Stromal cell of bone marrow (primary cell): ENCODE measurements at regions not wholly inside any gene's neighbourhood (a gene's known extent, or its start where the extent isn't known, plus 50 kb on each side); places are given as distances from the start of the nearest gene placed in this dataset.
"Not testable (repeated sequence)": the region's sequence is repeated elsewhere in the genome, so short reads cannot be mapped to it uniquely, and the experiment has no call there.

ENCODE experiments used
- DNase-seq: peaks from one replicate; pipeline ENCODE4 v3.0.0-alpha.2; 2012; ENCODE audit warnings: low read depth

DNA sequence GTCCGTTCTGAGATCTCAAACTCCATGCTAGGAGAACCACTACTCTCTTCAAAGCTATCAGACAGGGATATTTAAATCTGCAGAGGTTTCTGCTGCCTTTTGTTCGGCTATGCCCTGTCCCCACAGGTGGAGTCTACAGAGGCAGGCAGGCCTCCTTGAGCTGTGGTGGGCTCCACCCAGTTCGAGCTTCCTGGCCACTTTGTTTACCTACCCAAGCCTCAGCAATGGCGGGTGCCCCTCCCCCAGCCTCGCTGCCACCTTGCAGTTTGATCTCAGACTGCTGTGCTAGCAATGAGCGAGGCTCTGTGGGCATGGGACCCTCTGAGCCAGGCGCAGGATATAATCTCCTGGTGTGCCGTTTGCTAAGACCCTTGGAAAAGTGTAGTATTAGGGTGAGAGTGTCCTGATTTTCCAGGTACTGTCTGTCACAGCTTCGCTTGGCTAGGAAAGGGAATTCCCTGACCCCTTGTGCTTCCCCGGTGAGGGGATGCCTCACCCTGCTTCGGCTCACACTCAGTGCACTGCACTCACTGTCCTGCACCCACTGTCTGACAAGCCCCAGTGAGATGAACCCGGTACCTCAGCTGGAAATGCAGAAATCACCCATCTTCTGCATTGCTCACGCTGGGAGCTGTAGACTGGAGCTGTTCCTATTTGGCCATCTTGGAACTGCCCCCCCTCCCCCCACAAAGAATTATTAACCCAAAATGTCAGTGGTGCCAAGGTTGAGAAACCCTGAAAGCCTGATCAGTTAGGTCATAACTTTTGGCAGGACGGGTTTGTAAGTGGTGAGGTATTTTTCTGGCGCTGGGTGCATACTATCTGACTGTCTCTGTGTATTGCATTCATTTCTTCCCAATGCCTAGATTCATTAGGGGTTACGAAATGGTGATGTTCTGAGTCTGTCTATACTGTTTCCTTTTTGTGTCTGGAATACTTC is 181.4 kb downstream of the TEX29 start:
- not testable (repeated sequence) for DNase-seq

GRCh38 chr13:111502957-111503356 is 182.5 kb downstream of the TEX29 start:
- DNase-seq: no peak

GRCh38 chr13:111503376-111503775 is 182.9 kb downstream of the TEX29 start:
- no peak for DNase-seq

GRCh38 chr13:111503905-111504695 is 183.7 kb downstream of the TEX29 start:
- no peak for DNase-seq

DNA sequence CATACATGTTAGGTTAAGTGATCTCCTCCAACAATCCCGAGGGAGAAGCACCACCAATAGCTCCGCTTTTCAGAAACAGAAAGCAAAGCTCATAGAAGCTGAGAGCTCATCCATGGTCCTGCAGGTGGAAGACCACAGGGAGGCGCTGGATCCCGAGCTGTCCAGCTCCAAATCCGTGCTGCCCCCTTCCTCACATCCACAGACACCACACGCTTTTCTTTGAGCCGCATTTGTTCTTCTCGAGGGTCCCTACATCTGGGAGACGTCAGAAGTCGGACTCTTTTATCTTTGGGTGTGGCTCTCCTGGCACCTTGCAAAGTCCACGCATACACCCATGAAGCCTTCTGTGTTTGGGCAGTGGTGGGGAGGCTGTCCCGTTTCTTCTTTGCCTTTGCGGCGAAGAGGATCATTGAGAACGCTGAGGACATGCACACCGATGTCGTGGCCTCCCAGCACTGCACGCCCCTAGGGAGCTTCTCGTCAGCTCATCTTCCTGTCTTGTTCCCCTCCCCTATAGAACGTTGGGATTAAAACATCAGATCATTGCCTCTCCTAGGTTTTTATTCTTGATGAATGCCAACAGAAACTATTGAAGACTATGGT is 184.8 kb downstream of the TEX29 start:
- DNase-seq: no peak

- no peak for DNase-seq
Observed at GRCh38 chr13:111506125-111506524, 185.7 kb downstream of the TEX29 start.

DNA sequence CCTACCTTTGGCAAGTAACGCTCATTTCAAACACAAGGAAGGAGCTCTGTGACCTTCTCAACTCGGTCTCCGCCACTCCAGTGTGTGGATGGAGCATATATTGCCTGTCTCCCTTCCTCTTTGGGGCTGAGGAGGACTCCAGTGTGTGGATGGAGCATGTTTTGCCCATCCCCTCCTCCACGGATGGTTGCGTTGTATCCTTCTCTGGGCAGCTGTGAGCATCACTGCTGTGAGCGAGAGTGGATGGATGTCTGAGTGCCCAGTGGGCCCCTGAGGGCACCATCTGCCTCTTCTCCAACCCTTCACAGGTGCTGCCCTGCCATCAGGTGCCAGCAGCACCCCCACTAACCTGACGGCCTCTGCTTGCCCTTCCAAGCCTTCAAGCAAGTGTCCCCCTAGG is 186.2 kb downstream of the TEX29 start:
- DNase-seq: no peak

DNA sequence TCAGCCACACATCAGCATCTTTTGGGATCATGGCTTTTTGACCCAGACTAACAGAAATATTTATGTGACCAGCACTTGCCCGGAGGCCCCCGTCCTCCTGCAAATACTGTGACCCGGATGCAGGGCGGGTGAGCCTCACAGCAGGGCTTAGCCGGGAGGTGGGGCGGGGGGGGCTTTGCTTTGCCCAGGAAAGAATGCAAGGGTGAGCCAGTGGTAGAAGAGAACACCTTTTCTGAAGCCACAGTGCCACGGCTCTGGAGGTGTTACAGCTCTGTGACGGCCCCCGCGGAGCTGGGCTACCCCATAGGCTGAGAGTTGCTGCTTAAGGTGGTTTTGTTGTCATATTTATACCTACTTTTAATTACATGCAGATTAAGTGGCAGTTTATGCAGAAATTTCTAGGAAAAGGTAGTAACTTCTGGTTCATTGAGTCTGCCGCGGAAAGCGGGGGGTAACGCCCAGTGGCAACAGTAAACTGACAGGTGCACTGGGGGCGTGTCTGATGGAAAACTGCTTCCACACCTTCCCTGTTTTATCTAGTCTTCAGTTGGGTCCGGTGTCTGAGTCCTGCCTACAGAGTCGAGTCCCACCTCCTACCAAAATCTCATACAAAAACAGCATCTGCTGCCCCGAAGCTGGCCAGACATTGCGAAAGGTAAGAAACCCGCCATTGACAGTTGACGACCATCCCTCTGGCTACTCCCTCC is 187.9 kb downstream of the TEX29 start:
- DNase-seq: no peak

DNA sequence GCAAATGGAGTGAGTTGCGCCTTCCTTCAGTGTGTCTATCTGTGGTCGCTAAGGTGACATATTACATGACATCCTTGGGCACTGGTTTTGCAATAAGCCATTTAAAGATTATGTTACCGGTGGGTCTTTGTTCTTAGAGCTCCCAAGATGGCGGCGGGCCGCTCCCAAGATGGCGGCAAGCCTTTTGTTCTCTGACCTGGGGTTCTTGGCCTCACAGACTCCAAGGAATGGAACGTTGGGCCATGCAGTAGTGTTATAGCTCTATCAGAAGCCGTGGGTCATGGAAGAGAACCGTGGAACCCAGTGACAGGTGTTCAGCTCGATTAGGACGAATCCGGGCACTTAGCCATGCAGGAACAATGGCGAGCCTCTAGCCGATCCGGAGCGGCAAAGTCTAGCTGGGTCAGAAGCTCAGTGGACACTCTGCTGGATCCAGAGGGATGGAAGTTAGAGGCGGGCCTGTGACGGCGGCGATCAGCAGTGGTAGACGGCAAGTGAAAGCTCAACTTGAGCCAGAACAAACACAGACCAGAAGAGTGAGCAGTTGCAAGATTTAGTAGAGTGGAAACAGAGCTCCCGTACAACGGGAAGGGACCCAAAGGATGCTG is 188.6 kb downstream of the TEX29 start:
- no peak for DNase-seq

DNA sequence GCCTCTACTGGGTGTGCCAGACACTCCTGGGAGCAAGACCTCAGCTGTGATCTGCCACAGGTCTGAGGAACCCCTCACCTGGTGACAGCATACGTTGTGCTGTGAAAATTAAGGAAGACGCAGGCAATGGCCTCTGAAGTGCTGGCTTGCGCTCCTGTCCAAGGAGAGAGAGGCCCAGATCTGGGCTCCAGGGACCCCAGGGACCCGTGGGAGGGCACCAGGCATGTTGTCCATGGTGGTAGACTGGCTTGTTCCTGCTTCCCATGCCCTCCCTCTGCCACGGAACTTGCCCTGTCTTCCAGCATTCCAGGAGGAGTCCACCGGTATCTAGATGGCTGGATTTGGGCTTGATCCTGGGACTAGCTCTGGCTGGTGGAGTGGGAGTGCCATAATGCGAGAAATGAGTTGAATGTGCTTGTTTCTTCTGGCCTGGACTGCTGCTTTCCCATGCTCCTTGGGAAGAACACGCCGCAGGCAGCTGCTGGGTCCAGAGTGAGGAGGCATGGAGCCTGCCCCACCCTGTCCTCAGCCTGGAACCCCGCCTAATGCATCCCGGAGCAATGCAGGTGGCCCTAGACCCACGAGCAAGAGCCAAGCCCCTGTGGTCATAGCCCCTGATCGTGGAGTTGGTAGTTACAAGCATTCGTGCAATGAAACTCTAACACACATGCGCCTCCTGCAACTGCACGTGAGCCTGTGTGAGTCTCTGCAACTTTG is 190.2 kb downstream of the TEX29 start:
- DNase-seq: no peak

DNA sequence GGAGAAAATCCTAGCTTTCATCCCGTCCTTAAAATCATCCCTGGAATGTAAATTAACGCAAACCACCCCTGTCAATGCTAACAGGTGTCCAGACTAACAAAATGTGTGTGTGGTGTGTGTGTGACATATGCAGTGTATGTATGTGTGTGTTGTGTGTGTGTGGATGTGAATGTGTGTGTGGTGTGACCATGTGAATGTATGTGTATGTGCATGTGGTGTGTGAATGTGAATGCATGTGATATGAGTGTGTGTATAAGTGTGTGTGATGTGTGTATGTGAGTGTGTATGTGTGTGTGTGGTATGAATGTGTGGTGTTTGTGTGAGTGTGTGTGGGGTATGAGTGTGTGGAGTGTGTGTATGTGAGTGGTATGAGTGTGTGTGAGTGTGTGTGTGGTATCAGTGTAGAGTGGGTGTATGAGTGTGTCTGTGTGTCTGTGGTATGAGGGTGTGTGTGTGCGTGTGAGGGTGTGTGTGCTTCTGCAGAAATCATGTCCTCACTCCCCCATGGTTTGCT is 190.8 kb downstream of the TEX29 start:
- DNase-seq: no peak

GRCh38 chr13:111511805-111512504 is 191.5 kb downstream of the TEX29 start:
- no peak for DNase-seq

DNA sequence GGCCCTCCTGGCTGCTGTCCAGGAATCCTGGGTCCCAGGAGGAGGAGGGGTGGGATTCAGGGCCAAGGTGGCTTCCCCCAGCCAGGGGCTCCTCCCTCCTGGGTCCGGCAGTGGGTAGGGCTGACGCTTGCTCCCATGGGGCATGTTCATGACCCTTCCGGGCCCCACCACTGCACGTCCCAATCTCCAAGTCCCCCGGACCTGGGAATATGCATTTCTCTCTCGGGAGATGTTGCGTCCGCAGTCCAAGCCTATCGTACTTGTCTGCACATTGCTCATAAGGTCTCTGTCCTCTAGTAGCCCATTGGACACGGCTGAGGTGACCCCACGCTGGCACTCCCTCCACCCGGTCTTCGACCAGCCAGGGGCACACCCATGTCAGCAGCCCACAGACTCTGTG is 192.3 kb downstream of the TEX29 start:
- DNase-seq: no peak

DNA sequence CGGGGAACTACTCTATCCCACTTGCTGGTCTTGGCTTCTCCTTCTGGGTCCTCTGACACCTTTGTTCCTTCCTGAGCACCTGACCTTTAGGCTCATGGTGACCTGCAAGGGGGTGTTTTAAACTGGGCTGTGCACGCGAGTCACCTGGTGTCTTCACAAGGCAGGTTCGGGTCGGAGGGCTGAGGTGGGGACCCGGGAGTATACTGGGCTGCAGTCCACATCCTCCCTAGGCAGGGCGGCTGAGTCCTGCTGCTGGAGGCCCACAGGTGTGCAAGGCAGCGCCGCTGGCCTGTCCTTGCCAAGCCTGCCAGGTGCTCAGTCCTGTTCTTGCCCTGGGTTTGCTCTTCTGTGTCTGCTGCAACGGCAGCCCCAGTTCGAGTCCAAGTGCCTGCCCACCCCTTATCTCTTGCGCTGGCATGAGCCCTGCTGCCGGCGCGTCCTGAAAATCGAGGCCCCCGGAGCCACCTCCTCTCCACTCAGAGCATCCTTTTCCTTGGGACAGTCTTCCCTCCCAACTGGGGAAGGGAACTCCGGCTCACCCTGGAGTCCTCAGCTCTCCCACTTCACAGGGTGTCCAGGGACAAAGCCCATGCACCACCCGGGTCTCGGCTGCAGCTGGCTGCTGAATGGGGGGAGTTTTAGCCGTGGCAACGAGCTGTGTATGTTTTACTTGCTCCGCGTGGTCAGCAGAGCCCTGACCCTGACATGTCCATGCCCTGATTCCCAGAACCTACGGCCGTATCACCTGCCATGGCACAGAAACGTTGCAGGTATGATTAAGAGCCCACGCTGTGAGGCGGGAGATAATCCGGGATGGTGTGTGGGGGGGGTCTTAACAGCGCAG is 193.5 kb downstream of the TEX29 start:
- DNase-seq: no peak

DNA sequence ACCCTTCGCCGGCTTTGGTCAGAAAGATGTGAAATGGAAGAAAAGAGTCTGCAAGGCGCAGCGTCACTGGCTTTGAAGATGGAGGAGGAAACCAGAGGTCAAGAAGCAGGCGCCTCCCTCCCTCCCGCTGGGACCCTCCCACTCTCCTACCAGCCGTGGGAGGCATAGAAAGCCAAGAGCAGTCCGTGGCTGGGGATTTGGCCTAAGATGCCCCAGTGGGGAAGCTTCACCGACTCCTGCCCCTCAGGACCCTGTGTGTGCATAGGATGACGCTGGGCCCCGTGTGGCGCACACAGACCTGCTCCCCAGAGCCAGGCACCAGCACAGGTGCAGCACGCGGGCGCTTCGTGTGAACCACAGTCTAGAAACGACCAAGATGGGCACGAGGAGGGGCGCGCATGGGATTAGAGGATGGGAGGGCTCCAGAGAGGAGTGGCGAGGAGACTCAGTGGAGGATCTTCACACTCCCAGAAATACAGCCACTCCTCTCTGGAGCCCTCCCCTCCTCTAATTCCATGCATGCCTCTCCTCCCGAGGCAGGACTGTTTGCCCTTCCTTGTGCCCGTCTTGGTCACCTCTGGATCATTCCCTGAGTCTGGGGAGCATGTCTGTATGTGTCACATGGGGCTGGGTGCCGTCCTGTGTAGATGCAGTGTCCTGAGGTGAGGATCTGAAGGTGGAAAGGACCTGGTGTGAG is 194.3 kb downstream of the TEX29 start:
- no peak for DNase-seq

DNA sequence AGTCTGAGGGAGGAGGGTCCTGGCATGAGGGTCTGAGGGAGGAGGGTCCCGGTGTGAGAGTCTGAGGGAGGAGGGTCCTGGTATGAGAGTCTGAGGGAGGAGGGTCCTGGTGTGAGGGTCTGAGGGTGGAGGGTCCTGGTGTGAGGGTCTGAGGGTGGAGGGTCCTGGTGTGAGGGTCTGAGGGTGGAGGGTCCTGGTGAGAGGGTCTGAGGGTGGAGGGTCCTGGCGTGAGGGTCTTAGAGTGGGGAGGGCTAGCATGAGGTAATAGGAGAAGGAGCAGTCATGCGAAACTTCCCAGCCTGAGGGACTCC is 194.8 kb downstream of the TEX29 start:
- DNase-seq: no peak

GRCh38 chr13:111515635-111516034 is 195.2 kb downstream of the TEX29 start:
- no peak for DNase-seq

DNA sequence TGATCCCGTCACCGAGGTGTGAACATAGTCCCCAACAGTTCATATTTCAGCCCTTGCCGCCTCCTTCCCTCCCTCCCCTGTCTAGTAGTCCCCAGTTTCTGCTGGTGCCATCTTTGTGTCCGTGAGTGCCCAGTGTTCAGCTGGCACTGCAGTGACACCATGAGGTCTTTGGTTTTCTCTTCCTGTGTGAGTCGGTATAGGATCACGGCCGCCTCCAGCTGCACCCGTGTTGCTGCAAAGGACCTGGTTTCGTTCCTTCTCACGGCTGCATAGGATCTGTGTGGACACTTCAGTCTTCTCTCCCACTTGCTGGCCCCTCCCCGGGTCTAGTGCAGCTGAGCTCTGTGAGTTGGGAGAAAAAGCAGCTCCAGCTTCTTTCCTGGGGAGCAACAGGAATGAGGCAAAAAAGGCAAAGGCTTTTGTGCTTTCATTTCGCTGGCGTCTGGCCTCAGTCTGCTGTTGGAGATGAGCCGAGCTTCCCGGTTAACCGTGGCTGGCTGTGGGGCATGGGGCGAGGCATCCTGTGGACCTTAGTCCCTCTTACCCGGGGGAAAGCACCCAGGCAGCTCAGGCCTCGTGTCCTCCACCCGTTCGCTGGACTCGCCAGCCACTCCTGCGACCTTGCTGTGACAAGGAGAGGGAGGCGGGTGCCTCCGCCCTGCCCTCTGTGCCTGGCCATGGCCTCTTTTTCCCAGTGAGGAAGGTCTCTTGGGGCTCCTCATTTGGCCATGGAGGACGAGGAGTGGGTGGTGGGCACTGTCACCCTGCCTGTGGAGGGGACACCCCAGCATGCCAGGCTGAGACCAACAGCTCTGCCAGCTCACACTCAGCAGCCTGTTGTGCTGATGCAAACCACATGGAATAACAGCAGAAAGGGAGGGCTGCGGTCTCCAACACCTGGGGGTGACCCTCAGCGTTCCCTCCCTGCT is 196.5 kb downstream of the TEX29 start:
- DNase-seq: no peak
